Liver (tissue), 3 donors: ENCODE measurements at regions not wholly inside any gene's neighbourhood (a gene's known extent, or its start where the extent isn't known, plus 50 kb on each side); places are given as distances from the start of the nearest gene placed in this dataset.

Experiments used
- FOXA1 ChIP-seq: IDR thresholded peaks from 2 replicates; pipeline ENCODE4 v1.6.1; 2016; ENCODE audit warnings: antibody characterized with exemption
- GABPA ChIP-seq, 2 donors: IDR thresholded peaks in 1 of 2; conservative IDR thresholded peaks in 1 of 2; 2 replicates each; pipeline ENCODE4 v1.6.1; 2016; ENCODE audit warnings: antibody characterized with exemption in 2 of 2, mild to moderate bottlenecking in 1 of 2, moderate library complexity in 1 of 2
- HNF4A ChIP-seq, 2 donors: conservative IDR thresholded peaks; 2 replicates each; pipeline ENCODE4 v1.6.1; 2016; ENCODE audit warnings: antibody characterized with exemption in 2 of 2, mild to moderate bottlenecking in 2 of 2
- JUND ChIP-seq, 2 donors: IDR thresholded peaks; 2 replicates each; pipeline ENCODE4 v1.6.1; 2016; ENCODE audit warnings: antibody characterized with exemption in 2 of 2
- NR2F2 ChIP-seq: IDR thresholded peaks from 2 replicates; pipeline ENCODE4 v1.6.1; 2016; ENCODE audit warnings: antibody characterized with exemption
- RAD21 ChIP-seq, 2 donors: IDR thresholded peaks; 2 replicates each; pipeline ENCODE4 v1.6.1; 2016; ENCODE audit warnings: antibody characterized with exemption in 2 of 2, mild to moderate bottlenecking in 2 of 2
- ZBTB33 ChIP-seq: IDR thresholded peaks from 2 replicates; pipeline ENCODE4 v1.6.1; 2016; ENCODE audit warnings: antibody characterized with exemption
- TF ChIP-seq, protein P1 (sequence below): fragments of 150-350 bp; IDR thresholded peaks from 2 replicates; pipeline ENCODE4 v1.5.1; 2017; ENCODE audit warnings: improper control_type of control experiment, low read depth, low read length; ENCODE audit not compliant: missing input control
- TF ChIP-seq, protein P2 (sequence below): IDR thresholded peaks from 2 replicates; pipeline ENCODE4 v1.6.1; 2016; ENCODE audit warnings: antibody characterized with exemption
- TF ChIP-seq, protein P3 (sequence below): IDR thresholded peaks from 2 replicates; pipeline ENCODE4 v1.6.1; 2016; ENCODE audit warnings: antibody characterized with exemption, mild to moderate bottlenecking
- donor health status: healthy.
- donor health status: healthy.

- no peak for TF ChIP-seq HNF4A (conservative IDR thresholded peaks at IDR 0.05)
- TF ChIP-seq, protein P1, sequence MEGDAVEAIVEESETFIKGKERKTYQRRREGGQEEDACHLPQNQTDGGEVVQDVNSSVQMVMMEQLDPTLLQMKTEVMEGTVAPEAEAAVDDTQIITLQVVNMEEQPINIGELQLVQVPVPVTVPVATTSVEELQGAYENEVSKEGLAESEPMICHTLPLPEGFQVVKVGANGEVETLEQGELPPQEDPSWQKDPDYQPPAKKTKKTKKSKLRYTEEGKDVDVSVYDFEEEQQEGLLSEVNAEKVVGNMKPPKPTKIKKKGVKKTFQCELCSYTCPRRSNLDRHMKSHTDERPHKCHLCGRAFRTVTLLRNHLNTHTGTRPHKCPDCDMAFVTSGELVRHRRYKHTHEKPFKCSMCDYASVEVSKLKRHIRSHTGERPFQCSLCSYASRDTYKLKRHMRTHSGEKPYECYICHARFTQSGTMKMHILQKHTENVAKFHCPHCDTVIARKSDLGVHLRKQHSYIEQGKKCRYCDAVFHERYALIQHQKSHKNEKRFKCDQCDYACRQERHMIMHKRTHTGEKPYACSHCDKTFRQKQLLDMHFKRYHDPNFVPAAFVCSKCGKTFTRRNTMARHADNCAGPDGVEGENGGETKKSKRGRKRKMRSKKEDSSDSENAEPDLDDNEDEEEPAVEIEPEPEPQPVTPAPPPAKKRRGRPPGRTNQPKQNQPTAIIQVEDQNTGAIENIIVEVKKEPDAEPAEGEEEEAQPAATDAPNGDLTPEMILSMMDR, result no peak
- TF ChIP-seq, protein P2, sequence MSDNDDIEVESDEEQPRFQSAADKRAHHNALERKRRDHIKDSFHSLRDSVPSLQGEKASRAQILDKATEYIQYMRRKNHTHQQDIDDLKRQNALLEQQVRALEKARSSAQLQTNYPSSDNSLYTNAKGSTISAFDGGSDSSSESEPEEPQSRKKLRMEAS, result no peak
- TF ChIP-seq, protein P3, sequence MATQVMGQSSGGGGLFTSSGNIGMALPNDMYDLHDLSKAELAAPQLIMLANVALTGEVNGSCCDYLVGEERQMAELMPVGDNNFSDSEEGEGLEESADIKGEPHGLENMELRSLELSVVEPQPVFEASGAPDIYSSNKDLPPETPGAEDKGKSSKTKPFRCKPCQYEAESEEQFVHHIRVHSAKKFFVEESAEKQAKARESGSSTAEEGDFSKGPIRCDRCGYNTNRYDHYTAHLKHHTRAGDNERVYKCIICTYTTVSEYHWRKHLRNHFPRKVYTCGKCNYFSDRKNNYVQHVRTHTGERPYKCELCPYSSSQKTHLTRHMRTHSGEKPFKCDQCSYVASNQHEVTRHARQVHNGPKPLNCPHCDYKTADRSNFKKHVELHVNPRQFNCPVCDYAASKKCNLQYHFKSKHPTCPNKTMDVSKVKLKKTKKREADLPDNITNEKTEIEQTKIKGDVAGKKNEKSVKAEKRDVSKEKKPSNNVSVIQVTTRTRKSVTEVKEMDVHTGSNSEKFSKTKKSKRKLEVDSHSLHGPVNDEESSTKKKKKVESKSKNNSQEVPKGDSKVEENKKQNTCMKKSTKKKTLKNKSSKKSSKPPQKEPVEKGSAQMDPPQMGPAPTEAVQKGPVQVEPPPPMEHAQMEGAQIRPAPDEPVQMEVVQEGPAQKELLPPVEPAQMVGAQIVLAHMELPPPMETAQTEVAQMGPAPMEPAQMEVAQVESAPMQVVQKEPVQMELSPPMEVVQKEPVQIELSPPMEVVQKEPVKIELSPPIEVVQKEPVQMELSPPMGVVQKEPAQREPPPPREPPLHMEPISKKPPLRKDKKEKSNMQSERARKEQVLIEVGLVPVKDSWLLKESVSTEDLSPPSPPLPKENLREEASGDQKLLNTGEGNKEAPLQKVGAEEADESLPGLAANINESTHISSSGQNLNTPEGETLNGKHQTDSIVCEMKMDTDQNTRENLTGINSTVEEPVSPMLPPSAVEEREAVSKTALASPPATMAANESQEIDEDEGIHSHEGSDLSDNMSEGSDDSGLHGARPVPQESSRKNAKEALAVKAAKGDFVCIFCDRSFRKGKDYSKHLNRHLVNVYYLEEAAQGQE, result no peak
- TF ChIP-seq ZBTB33, result no peak
- no peak for TF ChIP-seq RAD21 (IDR thresholded peaks at IDR 0.05)
- no peak for TF ChIP-seq GABPA (IDR thresholded peaks at IDR 0.05 in 1 of 2, conservative IDR thresholded peaks at IDR 0.05 in 1 of 2)
- no peak for TF ChIP-seq NR2F2
- no peak for TF ChIP-seq JUND (IDR thresholded peaks at IDR 0.05)
- no peak for TF ChIP-seq FOXA1
These were observed 338.2 kb upstream of the GATB start for GRCh38 chr4:152099061-152099425.
